ENCODE measurements at regions not wholly inside any gene's neighbourhood (a gene's known extent, or its start where the extent isn't known, plus 50 kb on each side); places are given as distances from the start of the nearest gene placed in this dataset.

DNA sequence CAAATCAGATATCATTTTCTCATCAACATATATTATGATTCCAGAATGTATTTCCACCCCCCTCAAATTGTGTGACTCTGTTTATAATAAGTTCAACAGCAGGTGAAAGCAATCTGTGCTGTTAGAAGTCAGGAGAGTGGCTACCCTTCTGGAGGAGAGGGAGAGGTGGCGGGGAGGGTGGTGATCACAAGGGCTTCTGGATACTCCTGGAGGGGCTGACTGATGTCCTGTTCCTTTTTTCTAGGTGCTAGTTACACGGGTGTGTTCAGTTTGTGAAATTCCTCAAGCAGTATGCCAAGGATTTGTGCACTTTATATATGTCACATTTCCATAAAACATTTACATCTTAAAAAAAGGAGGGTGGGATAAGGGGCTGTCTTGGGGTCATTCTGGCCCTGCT is 119.1 kb downstream of the IRF8 start:
- no peak overlapping the region for H3K9ac ChIP-seq (ENCODE audit: low read depth, low read length, poor library complexity)
- no peak overlapping the region for H2AK5ac ChIP-seq (ENCODE audit: low read depth, low read length)
- peaks cover 6 to 7% of the 10 kb centered on the region in 2 donors for H3K9me3 ChIP-seq (replicated peaks in 1 of 2; ENCODE audit: control insufficient read depth in 2 of 2, insufficient read depth in 1 of 2, low read depth in 1 of 2, low read length in 2 of 2)
- H3K14ac ChIP-seq (ENCODE audit: low read length), result no peak overlapping the region
- H2BK12ac ChIP-seq (ENCODE audit: low read length), result no peak overlapping the region
- no peak overlapping the region for H4K8ac ChIP-seq (ENCODE audit: low read depth, low read length)
- H4K91ac ChIP-seq (ENCODE audit: low read depth, low read length, poor library complexity), result no peak overlapping the region
- no CpG with 5 or more reads among the region's 2 CpGs for WGBS, 2 donors (ENCODE audit: extremely low coverage in 2 of 2, insufficient read length in 2 of 2, insufficient replicate concordance in 1 of 2)
- H2BK5ac ChIP-seq (ENCODE audit: low read length), result no peak overlapping the region
- no peak overlapping the region for H3K18ac ChIP-seq (ENCODE audit: low read length)
- no peak overlapping the region for H3K4me2 ChIP-seq (ENCODE audit: insufficient read depth, low read length, poor library complexity, severe bottlenecking)
- H3K27me3 ChIP-seq (ENCODE audit: control insufficient read depth in 3 of 3, insufficient read depth in 3 of 3, low read depth in 1 of 3, low read length in 3 of 3), result no peaks in the 10 kb centered on the region
- H3K4me1 ChIP-seq (ENCODE audit: control insufficient read depth in 2 of 2, insufficient read depth in 1 of 2, low read depth in 1 of 2, low read length in 2 of 2), result no peaks in the 10 kb centered on the region
- DNase-seq (ENCODE audit: low spot score), result no peak
- no peak overlapping the region for H2BK120ac ChIP-seq (ENCODE audit: low read depth, low read length)
- no peak overlapping the region for H3K4me3 ChIP-seq (ENCODE audit: low read length in 2 of 2)
- H3K36me3 ChIP-seq (replicated peaks in 1 of 2; ENCODE audit: control insufficient read depth in 2 of 2, insufficient read depth in 2 of 2, low read length in 2 of 2), result no peaks in the 10 kb centered on the region
- no peak overlapping the region for H3K4ac ChIP-seq (ENCODE audit: low read length)
- H2AFZ ChIP-seq (ENCODE audit: low read length), result no peak overlapping the region
- H2BK15ac ChIP-seq (ENCODE audit: low read length), result no peak overlapping the region
- H3K23ac ChIP-seq (ENCODE audit: low read depth, low read length, poor library complexity), result no peak overlapping the region
- H3K27ac ChIP-seq (replicated peaks; ENCODE audit: low read length), result no peak overlapping the region
- no peaks in the 10 kb centered on the region for H3K79me1 ChIP-seq (ENCODE audit: low read depth, low read length)

DNA sequence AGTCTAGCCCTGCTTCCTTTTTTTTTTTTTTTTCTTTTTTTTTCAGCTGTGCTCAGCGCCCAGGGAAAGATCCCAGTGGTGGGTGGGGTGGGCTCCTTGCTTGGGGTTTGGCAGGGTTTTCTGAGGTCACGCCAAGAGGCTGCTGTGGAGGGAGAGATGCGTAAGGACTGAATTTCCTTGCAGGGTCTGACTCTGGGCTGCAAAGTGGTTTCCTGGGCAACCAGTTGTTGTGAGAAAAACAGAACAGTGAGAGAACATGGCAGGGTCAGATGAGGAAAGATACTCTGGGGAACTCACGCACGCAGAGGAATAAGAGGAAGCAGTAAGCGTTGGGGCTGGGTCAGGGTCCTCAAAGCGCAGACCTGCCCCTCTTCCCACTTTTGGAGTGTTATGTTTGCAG is 119.5 kb downstream of the IRF8 start:
- H3K4me2 ChIP-seq (ENCODE audit: insufficient read depth, low read length, poor library complexity, severe bottlenecking), result no peak overlapping the region
- H3K79me1 ChIP-seq (ENCODE audit: low read depth, low read length), result no peaks in the 10 kb centered on the region
- no CpG with 5 or more reads among the region's 7 CpGs for WGBS, 2 donors (ENCODE audit: extremely low coverage in 2 of 2, insufficient read length in 2 of 2, insufficient replicate concordance in 1 of 2)
- no peak overlapping the region for H3K4me3 ChIP-seq (ENCODE audit: low read length in 2 of 2)
- H4K91ac ChIP-seq (ENCODE audit: low read depth, low read length, poor library complexity), result no peak overlapping the region
- H2BK12ac ChIP-seq (ENCODE audit: low read length), result no peak overlapping the region
- H3K4me1 ChIP-seq (ENCODE audit: control insufficient read depth in 2 of 2, insufficient read depth in 1 of 2, low read depth in 1 of 2, low read length in 2 of 2), result no peaks in the 10 kb centered on the region
- no peak overlapping the region for H3K4ac ChIP-seq (ENCODE audit: low read length)
- peak overlapping the region; percentile 5 for H3K18ac ChIP-seq (ENCODE audit: low read length)
- no peaks in the 10 kb centered on the region for H3K36me3 ChIP-seq (replicated peaks in 1 of 2; ENCODE audit: control insufficient read depth in 2 of 2, insufficient read depth in 2 of 2, low read length in 2 of 2)
- H2BK5ac ChIP-seq (ENCODE audit: low read length), result no peak overlapping the region
- no peak overlapping the region for H3K23ac ChIP-seq (ENCODE audit: low read depth, low read length, poor library complexity)
- DNase-seq (ENCODE audit: low spot score), result no peak
- H2AFZ ChIP-seq (ENCODE audit: low read length), result no peak overlapping the region
- peak overlapping the region; percentile 45 for H3K9ac ChIP-seq (ENCODE audit: low read depth, low read length, poor library complexity)
- no peak overlapping the region for H3K27ac ChIP-seq (replicated peaks; ENCODE audit: low read length)
- no peak overlapping the region for H2BK15ac ChIP-seq (ENCODE audit: low read length)
- no peak overlapping the region for H4K8ac ChIP-seq (ENCODE audit: low read depth, low read length)
- no peak overlapping the region for H2AK5ac ChIP-seq (ENCODE audit: low read depth, low read length)
- no peaks in the 10 kb centered on the region for H3K27me3 ChIP-seq (ENCODE audit: control insufficient read depth in 3 of 3, insufficient read depth in 3 of 3, low read depth in 1 of 3, low read length in 3 of 3)
- no peak overlapping the region for H3K14ac ChIP-seq (ENCODE audit: low read length)
- H3K9me3 ChIP-seq (replicated peaks in 1 of 2; ENCODE audit: control insufficient read depth in 2 of 2, insufficient read depth in 1 of 2, low read depth in 1 of 2, low read length in 2 of 2), result peaks cover 7 to 8% of the 10 kb centered on the region in 2 donors
- H2BK120ac ChIP-seq (ENCODE audit: low read depth, low read length), result no peak overlapping the region

- Histone ChIP-seq H2BK15ac (ENCODE audit: low read length) (no peak overlapping the region), H3K4me3 (ENCODE audit: low read length in 2 of 2) (no peak overlapping the region), H2AFZ (ENCODE audit: low read length) (no peak overlapping the region), H2BK5ac (ENCODE audit: low read length) (no peak overlapping the region), H3K27me3 (ENCODE audit: control insufficient read depth in 3 of 3, insufficient read depth in 3 of 3, low read depth in 1 of 3, low read length in 3 of 3) (no peaks in the 10 kb centered on the region), H3K36me3 (replicated peaks in 1 of 2; ENCODE audit: control insufficient read depth in 2 of 2, insufficient read depth in 2 of 2, low read length in 2 of 2) (no peaks in the 10 kb centered on the region), H3K14ac (ENCODE audit: low read length) (no peak overlapping the region), H3K4ac (ENCODE audit: low read length) (no peak overlapping the region), H3K4me2 (ENCODE audit: insufficient read depth, low read length, poor library complexity, severe bottlenecking) (no peak overlapping the region), H3K18ac (ENCODE audit: low read length) (no peak overlapping the region), H3K23ac (ENCODE audit: low read depth, low read length, poor library complexity) (no peak overlapping the region), H2BK12ac (ENCODE audit: low read length) (no peak overlapping the region), H3K79me1 (ENCODE audit: low read depth, low read length) (no peaks in the 10 kb centered on the region), H3K27ac (replicated peaks; ENCODE audit: low read length) (no peak overlapping the region), H3K9me3 (replicated peaks in 1 of 2; ENCODE audit: control insufficient read depth in 2 of 2, insufficient read depth in 1 of 2, low read depth in 1 of 2, low read length in 2 of 2) (peaks cover 7 to 8% of the 10 kb centered on the region in 2 donors), H2BK120ac (ENCODE audit: low read depth, low read length) (no peak overlapping the region), H4K91ac (ENCODE audit: low read depth, low read length, poor library complexity) (no peak overlapping the region), H3K9ac (ENCODE audit: low read depth, low read length, poor library complexity) (no peak overlapping the region), H4K8ac (ENCODE audit: low read depth, low read length) (no peak overlapping the region), H2AK5ac (ENCODE audit: low read depth, low read length) (no peak overlapping the region), H3K4me1 (ENCODE audit: control insufficient read depth in 2 of 2, insufficient read depth in 1 of 2, low read depth in 1 of 2, low read length in 2 of 2) (no peaks in the 10 kb centered on the region)
- WGBS, 2 donors (ENCODE audit: extremely low coverage in 2 of 2, insufficient read length in 2 of 2, insufficient replicate concordance in 1 of 2), result no CpG with 5 or more reads among the region's 8 CpGs
- no peak for DNase-seq (ENCODE audit: low spot score)
These were observed 120.0 kb downstream of the IRF8 start for GRCh38 chr16:86018941-86019340.

DNA sequence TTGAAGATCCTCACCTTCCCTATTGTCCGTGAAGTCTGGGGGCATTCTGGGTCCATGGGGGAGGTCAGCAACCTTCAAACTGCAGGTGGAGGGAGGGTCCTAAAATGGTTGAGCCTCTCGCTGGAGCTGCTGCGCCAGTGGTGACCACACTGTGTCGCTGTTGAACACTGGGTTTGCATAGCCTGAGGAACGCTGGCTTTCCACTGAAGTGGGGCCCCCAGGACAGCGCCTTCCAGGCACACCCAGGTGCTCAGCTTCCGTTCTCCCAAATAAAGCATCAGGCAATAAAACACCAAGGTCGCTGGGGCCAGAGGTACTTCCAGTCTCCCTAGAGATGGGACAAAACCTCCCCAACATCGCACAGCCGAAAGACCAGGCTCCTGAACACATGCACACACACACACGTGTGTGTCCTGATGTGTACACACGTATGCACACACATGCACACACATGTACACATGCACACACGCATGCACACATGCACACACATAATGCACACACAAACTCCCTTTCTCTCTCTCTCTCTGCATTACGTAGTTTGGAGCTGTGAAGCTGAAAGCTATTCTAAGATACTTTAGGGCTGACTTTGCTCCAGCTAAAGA is 120.6 kb downstream of the IRF8 start:
- Histone ChIP-seq H3K79me1 (ENCODE audit: low read depth, low read length) (no peaks in the 10 kb centered on the region), H3K9ac (ENCODE audit: low read depth, low read length, poor library complexity) (no peak overlapping the region), H3K27ac (replicated peaks; ENCODE audit: low read length) (no peak overlapping the region), H3K27me3 (ENCODE audit: control insufficient read depth in 3 of 3, insufficient read depth in 3 of 3, low read depth in 1 of 3, low read length in 3 of 3) (no peaks in the 10 kb centered on the region), H3K4ac (ENCODE audit: low read length) (no peak overlapping the region), H4K8ac (ENCODE audit: low read depth, low read length) (no peak overlapping the region), H3K4me3 (ENCODE audit: low read length in 2 of 2) (peak overlapping the region in 1 of 2 donors; percentile 16), H3K9me3 (replicated peaks in 1 of 2; ENCODE audit: control insufficient read depth in 2 of 2, insufficient read depth in 1 of 2, low read depth in 1 of 2, low read length in 2 of 2) (peaks cover 7 to 8% of the 10 kb centered on the region in 2 donors), H2AFZ (ENCODE audit: low read length) (no peak overlapping the region), H3K14ac (ENCODE audit: low read length) (peak overlapping the region; percentile 72), H2BK5ac (ENCODE audit: low read length) (no peak overlapping the region), H3K36me3 (replicated peaks in 1 of 2; ENCODE audit: control insufficient read depth in 2 of 2, insufficient read depth in 2 of 2, low read length in 2 of 2) (no peaks in the 10 kb centered on the region), H2BK12ac (ENCODE audit: low read length) (no peak overlapping the region), H3K4me2 (ENCODE audit: insufficient read depth, low read length, poor library complexity, severe bottlenecking) (no peak overlapping the region), H4K91ac (ENCODE audit: low read depth, low read length, poor library complexity) (no peak overlapping the region), H2AK5ac (ENCODE audit: low read depth, low read length) (no peak overlapping the region), H3K23ac (ENCODE audit: low read depth, low read length, poor library complexity) (no peak overlapping the region), H3K4me1 (ENCODE audit: control insufficient read depth in 2 of 2, insufficient read depth in 1 of 2, low read depth in 1 of 2, low read length in 2 of 2) (no peaks in the 10 kb centered on the region), H2BK120ac (ENCODE audit: low read depth, low read length) (no peak overlapping the region), H3K18ac (ENCODE audit: low read length) (no peak overlapping the region), H2BK15ac (ENCODE audit: low read length) (no peak overlapping the region)
- DNase-seq (ENCODE audit: low spot score), result no peak
- no CpG with 5 or more reads among the region's 14 CpGs for WGBS, 2 donors (ENCODE audit: extremely low coverage in 2 of 2, insufficient read length in 2 of 2, insufficient replicate concordance in 1 of 2)
